CD14-positive monocyte (primary cell): ENCODE measurements at regions not wholly inside any gene's neighbourhood (a gene's known extent, or its start where the extent isn't known, plus 50 kb on each side); places are given as distances from the start of the nearest gene placed in this dataset.

Source experiments
- DNase-seq, 3 donors: peaks; one replicate each; pipeline ENCODE4 v3.0.0-alpha.2; 2011 to 2022
- H2AFZ ChIP-seq: 2 replicates; pipeline ENCODE4 v1.6.0; 2012; ENCODE audit warnings: mild to moderate bottlenecking, low read depth, low read length, inconsistent platforms; ENCODE audit not compliant: insufficient read depth, poor library complexity, severe bottlenecking
- H3K27ac ChIP-seq, 2 donors: 1 replicate in 1 of 2; 2 replicates in 1 of 2; pipeline ENCODE4 v1.5.1; 2012 to 2013; ENCODE audit warnings: low read length in 2 of 2, control low read depth in 1 of 2, inconsistent platforms in 1 of 2, low read depth in 1 of 2, mild to moderate bottlenecking in 1 of 2
- H3K27me3 ChIP-seq, 2 donors: one replicate each; pipeline versions ENCODE4 v1.6.0 to v1.6.1; 2011 to 2013; ENCODE audit warnings: low read length in 2 of 2; ENCODE audit not compliant: control insufficient read depth in 2 of 2, insufficient read depth in 2 of 2
- H3K36me3 ChIP-seq, 2 donors: replicated peaks in 1 of 2; 1 replicate in 1 of 2; 2 replicates in 1 of 2; pipeline versions ENCODE4 v1.5.1 to v1.6.1; 2012 to 2013; ENCODE audit warnings: low read length in 2 of 2, control low read depth in 1 of 2, inconsistent platforms in 1 of 2, mild to moderate bottlenecking in 1 of 2; ENCODE audit not compliant: insufficient read depth in 2 of 2, control insufficient read depth in 1 of 2
- H3K4me1 ChIP-seq, 2 donors: 1 replicate in 1 of 2; 2 replicates in 1 of 2; pipeline versions ENCODE4 v1.5.1 to v1.6.1; 2012 to 2013; ENCODE audit warnings: low read length in 2 of 2, control low read depth in 1 of 2, inconsistent platforms in 1 of 2, mild to moderate bottlenecking in 1 of 2, moderate library complexity in 1 of 2; ENCODE audit not compliant: insufficient read depth in 2 of 2, control insufficient read depth in 1 of 2
- H3K4me2 ChIP-seq: replicated peaks from 2 replicates; pipeline ENCODE3; 2012; ENCODE audit warnings: low read length, moderate library complexity, mild to moderate bottlenecking; ENCODE audit not compliant: poor library complexity, severe bottlenecking; ENCODE audit errors: extremely low read depth
- H3K4me3 ChIP-seq, 3 experiments: fragments of 200-600 bp in 1 of 3; sonication (generic) in 1 of 3; replicated peaks in 1 of 3; 1 replicate in 2 of 3; 2 replicates in 1 of 3; pipeline ENCODE4 v1.5.1; 2011 to 2013; ENCODE audit warnings: low read length in 3 of 3, mild to moderate bottlenecking in 3 of 3, control low read depth in 2 of 3, low read depth in 2 of 3, inconsistent platforms in 1 of 3, moderate library complexity in 1 of 3
- H3K79me2 ChIP-seq: 2 replicates; pipeline ENCODE4 v1.6.0; 2012; ENCODE audit warnings: mild to moderate bottlenecking, control low read depth, inconsistent platforms, low read length, moderate library complexity; ENCODE audit not compliant: insufficient read depth
- H3K9ac ChIP-seq: 2 replicates; pipeline ENCODE4 v1.6.0; 2017; ENCODE audit warnings: low read length, mild to moderate bottlenecking; ENCODE audit not compliant: insufficient read depth, poor library complexity, severe bottlenecking
- H3K9me3 ChIP-seq, 2 donors: replicated peaks in 1 of 2; 1 replicate in 1 of 2; 2 replicates in 1 of 2; pipeline versions ENCODE4 v1.5.1 to v1.6.1; 2012 to 2013; ENCODE audit warnings: low read length in 2 of 2, control low read depth in 1 of 2; ENCODE audit not compliant: control insufficient read depth in 1 of 2, insufficient read depth in 1 of 2
- H4K20me1 ChIP-seq: 2 replicates; pipeline ENCODE4 v1.6.0; 2012; ENCODE audit warnings: mild to moderate bottlenecking, low read length, control low read depth, moderate library complexity; ENCODE audit not compliant: insufficient read depth
- H3K27ac Mint-ChIP-seq, 7 donors: one replicate each; pipeline ENCODE4 v1.8.0; 2020; ENCODE audit warnings: mild to moderate bottlenecking in 7 of 7, mixed read lengths in 7 of 7, moderate library complexity in 6 of 7, inconsistent platforms in 2 of 7
- H3K27me3 Mint-ChIP-seq, 3 donors: one replicate each; pipeline ENCODE4 v1.8.0; 2021 to 2022; ENCODE audit warnings: low read depth in 3 of 3, mild to moderate bottlenecking in 3 of 3, mixed read lengths in 3 of 3, moderate library complexity in 3 of 3, inconsistent platforms in 1 of 3
- H3K36me3 Mint-ChIP-seq, 2 donors: one replicate each; pipeline ENCODE4 v1.8.0; 2020; ENCODE audit warnings: mixed read lengths in 2 of 2, inconsistent platforms in 1 of 2, mild to moderate bottlenecking in 1 of 2
- H3K4me1 Mint-ChIP-seq: one replicate; pipeline ENCODE4 v1.8.0; 2020; ENCODE audit warnings: mild to moderate bottlenecking, mixed read lengths
- H3K4me3 Mint-ChIP-seq, 2 donors: one replicate each; pipeline ENCODE4 v1.8.0; 2020; ENCODE audit warnings: mild to moderate bottlenecking in 2 of 2, mixed read lengths in 2 of 2, moderate library complexity in 1 of 2
- H3K9me3 Mint-ChIP-seq, 7 donors: one replicate each; pipeline ENCODE4 v1.8.0; 2020 to 2022; ENCODE audit warnings: mixed read lengths in 7 of 7, mild to moderate bottlenecking in 6 of 7, moderate library complexity in 6 of 7, inconsistent platforms in 2 of 7
- CTCF ChIP-seq: fragments of 200-600 bp; IDR thresholded peaks from one replicate; pipeline ENCODE4 v1.8.0; 2022; ENCODE audit warnings: antibody characterized with exemption, mild to moderate bottlenecking
- WGBS: methylation state at CpG from one replicate; pipeline ENCODE4 v1.1.5; 2013; ENCODE audit warnings: missing lambda C conversion rate; ENCODE audit not compliant: insufficient coverage; 5-methylcytosine and 5-hydroxymethylcytosine counted together
- intact Hi-C, 2 donors: fragments of 100-400 bp; cut with micrococcal nuclease; formaldehyde crosslinking; loops; one replicate each; pipeline versions ENCODE4 v1.15.0 to v1.15.1; 2023

- Histone ChIP-seq H3K27ac (no peak overlapping the region), H3K79me2 (no peaks in the 10 kb centered on the region), H4K20me1 (no peaks in the 10 kb centered on the region), H3K4me2 (no peak overlapping the region), H3K9ac (no peak overlapping the region), H3K4me1 (no peaks in the 10 kb centered on the region), H3K4me3 (no peak overlapping the region), H3K36me3 (no peaks in the 10 kb centered on the region), H3K9me3 (no peaks in the 10 kb centered on the region), H3K27me3 (no peaks in the 10 kb centered on the region), H2AFZ (no peak overlapping the region)
- H3K4me3 Mint-ChIP-seq: no peak overlapping the region
- TF ChIP-seq CTCF: no peak
- no peaks in the 10 kb centered on the region for H3K27me3 Mint-ChIP-seq
- no peak overlapping the region for H3K27ac Mint-ChIP-seq
- peaks cover 13 to 26% of the 10 kb centered on the region in 2 donors for H3K36me3 Mint-ChIP-seq
- no CpG with 5 or more reads among the region's 1 CpG for WGBS
- DNase-seq: no peak
- H3K9me3 Mint-ChIP-seq: peaks cover 0 to 4% (median 0%) of the 10 kb centered on the region in 7 donors
- intact Hi-C loops: no loop called here
- no peaks in the 10 kb centered on the region for H3K4me1 Mint-ChIP-seq
These were observed 134.3 kb upstream of the POU5F2 start for GRCh38 chr5:93875693-93876092.

DNA sequence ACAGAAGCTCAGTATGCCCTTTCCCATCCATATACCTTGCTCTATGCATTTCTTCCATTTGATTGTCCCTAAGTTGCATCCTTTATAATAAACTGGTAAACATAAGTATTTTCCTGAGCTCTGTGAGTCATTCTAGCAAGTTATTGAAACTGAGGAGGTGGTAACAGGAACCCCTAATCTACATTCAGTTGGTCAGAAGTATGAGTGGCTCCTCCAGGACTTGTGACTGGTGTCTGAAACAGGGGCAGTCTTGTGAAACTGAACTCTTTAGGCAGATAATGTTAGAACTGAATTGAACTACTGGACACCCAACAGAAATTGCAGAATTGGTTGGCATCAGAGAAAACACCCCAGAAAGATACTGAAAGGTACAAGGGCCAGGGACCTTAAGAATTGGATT lies 133.1 kb upstream of the POU5F2 start:
- Histone ChIP-seq H3K79me2 (no peaks in the 10 kb centered on the region), H3K36me3 (no peaks in the 10 kb centered on the region), H3K27ac (no peak overlapping the region), H3K4me1 (no peaks in the 10 kb centered on the region), H3K4me3 (no peak overlapping the region), H2AFZ (no peak overlapping the region), H3K4me2 (no peak overlapping the region), H3K9me3 (no peaks in the 10 kb centered on the region), H4K20me1 (no peaks in the 10 kb centered on the region), H3K9ac (no peak overlapping the region), H3K27me3 (no peaks in the 10 kb centered on the region)
- no peaks in the 10 kb centered on the region for H3K27me3 Mint-ChIP-seq
- H3K36me3 Mint-ChIP-seq: peaks cover 19 to 25% of the 10 kb centered on the region in 2 donors
- no peak overlapping the region for H3K4me3 Mint-ChIP-seq
- H3K9me3 Mint-ChIP-seq: peaks cover 0 to 4% (median 0%) of the 10 kb centered on the region in 7 donors
- no peak for DNase-seq
- H3K4me1 Mint-ChIP-seq: no peaks in the 10 kb centered on the region
- no peak for TF ChIP-seq CTCF
- H3K27ac Mint-ChIP-seq: no peak overlapping the region
- intact Hi-C loops: no loop called here
